H9 (cell line): ENCODE measurements at regions not wholly inside any gene's neighbourhood (a gene's known extent, or its start where the extent isn't known, plus 50 kb on each side); places are given as distances from the start of the nearest gene placed in this dataset.

Experiments
- DNase-seq: peaks from one replicate; pipeline ENCODE4 v3.0.0-alpha.2; 2017
- H2AFZ ChIP-seq: one replicate; pipeline ENCODE4 v1.6.1; 2013; ENCODE audit warnings: mild to moderate bottlenecking, low read length, control low read depth, moderate library complexity
- H2AK5ac ChIP-seq: 2 replicates; pipeline ENCODE4 v1.6.1; 2013; ENCODE audit warnings: low read length, control low read depth, mixed read lengths; ENCODE audit not compliant: insufficient read length
- H2BK120ac ChIP-seq: one replicate; pipeline ENCODE4 v1.6.1; 2013; ENCODE audit warnings: low read depth, mild to moderate bottlenecking, low read length, control low read depth, inconsistent platforms; ENCODE audit not compliant: poor library complexity, severe bottlenecking
- H2BK12ac ChIP-seq: 2 replicates; pipeline ENCODE4 v1.6.1; 2013; ENCODE audit warnings: low read length, control low read depth, mixed read lengths, low read depth; ENCODE audit not compliant: insufficient read length
- H2BK15ac ChIP-seq: 2 replicates; pipeline ENCODE4 v1.6.1; 2013; ENCODE audit warnings: low read depth, low read length, control low read depth
- H2BK20ac ChIP-seq: one replicate; pipeline ENCODE4 v1.6.1; 2013; ENCODE audit warnings: low read depth, mild to moderate bottlenecking, low read length, control low read depth, inconsistent platforms; ENCODE audit not compliant: poor library complexity, severe bottlenecking
- H2BK5ac ChIP-seq: 2 replicates; pipeline ENCODE4 v1.6.1; 2013; ENCODE audit warnings: low read length, control low read depth, mixed read lengths; ENCODE audit not compliant: insufficient read length
- H3K14ac ChIP-seq: 2 replicates; pipeline ENCODE4 v1.6.1; 2013; ENCODE audit warnings: low read length, control low read depth; ENCODE audit not compliant: insufficient read depth
- H3K18ac ChIP-seq: 2 replicates; pipeline ENCODE4 v1.6.1; 2013; ENCODE audit warnings: low read depth, mild to moderate bottlenecking, mixed read lengths, low read length, control low read depth; ENCODE audit not compliant: insufficient read length
- H3K23ac ChIP-seq: 2 replicates; pipeline ENCODE4 v1.6.1; 2013; ENCODE audit warnings: low read length, control low read depth, mixed read lengths, low read depth; ENCODE audit not compliant: insufficient read length
- H3K23me2 ChIP-seq: 2 replicates; pipeline ENCODE4 v1.6.1; 2013; ENCODE audit warnings: low read depth, mild to moderate bottlenecking, mixed read lengths, low read length, control low read depth; ENCODE audit not compliant: insufficient read length, poor library complexity, severe bottlenecking
- H3K27ac ChIP-seq: 2 replicates; pipeline ENCODE4 v1.5.1; 2013; ENCODE audit warnings: low read length, control low read depth, mixed read lengths, low read depth; ENCODE audit not compliant: insufficient read length
- H3K27me3 ChIP-seq: 2 replicates; pipeline ENCODE4 v1.6.1; 2013; ENCODE audit warnings: low read length, control low read depth, inconsistent platforms; ENCODE audit not compliant: insufficient read depth
- H3K4ac ChIP-seq: 2 replicates; pipeline ENCODE4 v1.6.1; 2013; ENCODE audit warnings: low read depth, mild to moderate bottlenecking, control low read depth, inconsistent platforms, low read length, moderate library complexity
- H3K4me1 ChIP-seq: 2 replicates; pipeline ENCODE4 v1.6.1; 2013; ENCODE audit warnings: low read length, control low read depth, inconsistent platforms; ENCODE audit not compliant: insufficient read depth
- H3K4me2 ChIP-seq: 2 replicates; pipeline ENCODE4 v1.6.1; 2013; ENCODE audit warnings: low read length, control low read depth, mixed read lengths; ENCODE audit not compliant: insufficient read length, insufficient read depth
- H3K56ac ChIP-seq: 2 replicates; pipeline ENCODE4 v1.6.1; 2013; ENCODE audit warnings: low read depth, mild to moderate bottlenecking, mixed read lengths, low read length, control low read depth; ENCODE audit not compliant: insufficient read length
- H3K79me1 ChIP-seq: 2 replicates; pipeline ENCODE4 v1.6.1; 2013; ENCODE audit warnings: low read depth, mild to moderate bottlenecking, moderate library complexity, low read length, control low read depth, inconsistent platforms; ENCODE audit not compliant: insufficient read depth, poor library complexity, severe bottlenecking
- H3K79me2 ChIP-seq: 2 replicates; pipeline ENCODE4 v1.6.1; 2013; ENCODE audit warnings: low read length, control low read depth, inconsistent platforms; ENCODE audit not compliant: insufficient read depth
- H3K9ac ChIP-seq: 2 replicates; pipeline ENCODE4 v1.6.1; 2013; ENCODE audit warnings: low read length, control low read depth, mixed read lengths; ENCODE audit not compliant: insufficient read length; ENCODE audit errors: extremely low read depth
- H3K9me3 ChIP-seq: one replicate; pipeline ENCODE4 v1.6.1; 2013; ENCODE audit warnings: low read depth, low read length, inconsistent platforms; ENCODE audit not compliant: control insufficient read depth
- H3T11ph ChIP-seq: one replicate; pipeline ENCODE4 v1.6.1; 2013; ENCODE audit warnings: mild to moderate bottlenecking, low read length, control low read depth, inconsistent platforms
- H4K20me1 ChIP-seq: one replicate; pipeline ENCODE4 v1.6.1; 2013; ENCODE audit not compliant: control insufficient read depth, insufficient read length, insufficient read depth
- H4K5ac ChIP-seq: 2 replicates; pipeline ENCODE4 v1.6.1; 2013; ENCODE audit warnings: low read depth, mild to moderate bottlenecking, mixed read lengths, low read length, control low read depth; ENCODE audit not compliant: insufficient read length
- H4K8ac ChIP-seq: replicated peaks from 2 replicates; pipeline ENCODE4 v1.6.1; 2013; ENCODE audit warnings: low read length, control low read depth, mixed read lengths, low read depth; ENCODE audit not compliant: insufficient read length
- H4K91ac ChIP-seq: 2 replicates; pipeline ENCODE4 v1.6.1; 2013; ENCODE audit warnings: low read depth, mild to moderate bottlenecking, moderate library complexity, mixed read lengths, low read length, control low read depth; ENCODE audit not compliant: insufficient read length
- H3K27ac Mint-ChIP-seq, 3 experiments: 2 replicates in 2 of 3; 3 replicates in 1 of 3; pipeline ENCODE4 v1.8.0; 2020 to 2021; ENCODE audit warnings: mixed read lengths in 3 of 3, mild to moderate bottlenecking in 1 of 3, moderate library complexity in 1 of 3
- H3K27me3 Mint-ChIP-seq: 2 replicates; pipeline ENCODE4 v1.8.0; 2021; ENCODE audit warnings: low read depth, mild to moderate bottlenecking, moderate library complexity, mixed read lengths
- H3K36me3 Mint-ChIP-seq, 3 experiments: 2 replicates in 2 of 3; 3 replicates in 1 of 3; pipeline ENCODE4 v1.8.0; 2020 to 2021; ENCODE audit warnings: low read depth in 3 of 3, mixed read lengths in 3 of 3; ENCODE audit not compliant: insufficient read depth in 1 of 3
- H3K4me1 Mint-ChIP-seq, 2 experiments: 2 replicates each; pipeline ENCODE4 v1.8.0; 2020; ENCODE audit warnings: mixed read lengths in 2 of 2
- H3K4me3 Mint-ChIP-seq, 2 experiments: 2 replicates in 1 of 2; 3 replicates in 1 of 2; pipeline ENCODE4 v1.8.0; 2020 to 2021; ENCODE audit warnings: mild to moderate bottlenecking in 2 of 2, mixed read lengths in 2 of 2, moderate library complexity in 1 of 2
- H3K9me3 Mint-ChIP-seq, 2 experiments: 2 replicates in 1 of 2; 3 replicates in 1 of 2; pipeline ENCODE4 v1.8.0; 2020; ENCODE audit warnings: mild to moderate bottlenecking in 2 of 2, mixed read lengths in 2 of 2, moderate library complexity in 1 of 2
- CTCF ChIP-seq: fragments of 200-600 bp; sonication (generic); conservative IDR thresholded peaks from 3 replicates; pipeline ENCODE4 v1.8.0; 2021; ENCODE audit warnings: antibody characterized with exemption, mild to moderate bottlenecking
- WGBS: extraction: QIAGEN DNeasy Blood & Tissue Kit; methylation state at CpG from one replicate; pipeline ENCODE4 v1.1.7; 2013; ENCODE audit warnings: missing lambda C conversion rate, low lambda C conversion rate, mixed read lengths; ENCODE audit not compliant: insufficient read length; ENCODE audit errors: extremely low coverage; 5-methylcytosine and 5-hydroxymethylcytosine counted together

GRCh38 chr6:74060354-74060753, 364.4 kb downstream of the CD109 start:
- no peak overlapping the region for H2BK120ac ChIP-seq
- no peaks in the 10 kb centered on the region for H3K9me3 ChIP-seq
- no peaks in the 10 kb centered on the region for H3K23me2 ChIP-seq
- no peaks in the 10 kb centered on the region for H3K79me1 ChIP-seq
- H3K27ac Mint-ChIP-seq: no peak overlapping the region
- no peak overlapping the region for H3K18ac ChIP-seq
- H2BK20ac ChIP-seq: no peak overlapping the region
- no peak overlapping the region for H4K8ac ChIP-seq
- WGBS: no CpG with 5 or more reads among the region's 2 CpGs
- no peaks in the 10 kb centered on the region for H3K79me2 ChIP-seq
- no peak overlapping the region for H3T11ph ChIP-seq
- 0 out of 2 replicates have a peak, but pooled peaks cover 5% of the 10 kb centered on the region for H3K4me1 ChIP-seq
- H2AFZ ChIP-seq: no peak overlapping the region
- DNase-seq: no peak
- no peak overlapping the region for H3K23ac ChIP-seq
- H3K27me3 Mint-ChIP-seq: 0 out of 2 replicates have a peak, but pooled peaks cover 1% of the 10 kb centered on the region
- no peak overlapping the region for H3K27ac ChIP-seq
- no peak overlapping the region for H2BK15ac ChIP-seq
- no peak overlapping the region for H2BK12ac ChIP-seq
- H3K56ac ChIP-seq: no peak overlapping the region
- no peak overlapping the region for H3K4ac ChIP-seq
- no peak for TF ChIP-seq CTCF
- H3K4me1 Mint-ChIP-seq: peaks cover 0 to 4% of the 10 kb centered on the region in 2 experiments; a peak in 1 of 4 replicates
- no peak overlapping the region for H4K5ac ChIP-seq
- peaks cover 0 to 2% of the 10 kb centered on the region in 2 experiments; a peak in 1 of 5 replicates for H3K9me3 Mint-ChIP-seq
- no peak overlapping the region for H2BK5ac ChIP-seq
- H3K9ac ChIP-seq: no peak overlapping the region
- H3K14ac ChIP-seq: no peak overlapping the region
- no peaks in the 10 kb centered on the region for H4K20me1 ChIP-seq
- no peaks in the 10 kb centered on the region for H3K36me3 Mint-ChIP-seq
- H3K4me3 Mint-ChIP-seq: no peak overlapping the region
- no peak overlapping the region for H3K4me2 ChIP-seq
- H2AK5ac ChIP-seq: no peak overlapping the region
- no peaks in the 10 kb centered on the region for H3K27me3 ChIP-seq
- no peak overlapping the region for H4K91ac ChIP-seq
